Left forelimb (tissue), 1 donor: ENCODE measurements at regions not wholly inside any gene's neighbourhood (a gene's known extent, or its start where the extent isn't known, plus 50 kb on each side); places are given as distances from the start of the nearest gene placed in this dataset.

ENCODE experiments used
- DNase-seq: peaks from one replicate; pipeline ENCODE4 v3.0.0-alpha.2; 2018; ENCODE audit warnings: low spot score

- no peak for DNase-seq
These were observed 716.6 kb downstream of the BRD1 start for GRCh38 chr22:49111085-49111484.

GRCh38 chr22:49108636-49109315 lies 718.9 kb downstream of the BRD1 start:
- DNase-seq: peak; percentile 52

- DNase-seq: peak; percentile 52
These were observed 719.6 kb downstream of the BRD1 start for GRCh38 chr22:49107961-49108530.

DNA sequence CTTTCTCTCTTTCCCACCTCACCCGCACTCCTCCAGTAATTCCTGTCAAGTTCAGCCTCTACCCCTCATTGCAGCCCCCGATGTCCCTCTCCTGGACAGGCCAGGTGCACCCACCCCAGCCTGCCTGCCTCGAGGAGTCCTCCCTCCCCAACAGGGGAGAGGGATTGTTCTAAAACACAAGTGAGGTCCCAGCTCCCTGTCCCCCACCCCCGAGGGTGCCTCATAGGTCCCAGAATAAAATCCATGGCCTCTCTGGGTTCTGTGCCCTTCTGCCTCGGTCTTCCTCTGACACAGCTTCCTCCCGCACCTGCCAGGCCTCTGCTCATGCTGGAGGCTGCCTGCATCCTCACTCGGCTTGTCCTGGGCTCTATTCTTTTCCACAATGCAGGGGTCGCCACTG lies 720.1 kb downstream of the BRD1 start:
- DNase-seq: no peak

GRCh38 chr22:49106842-49107152 lies 720.9 kb downstream of the BRD1 start:
- DNase-seq: peak; percentile 55

GRCh38 chr22:49106096-49106841 lies 721.4 kb downstream of the BRD1 start:
- peak; percentile 45 for DNase-seq

- no peak for DNase-seq
These were observed 723.2 kb downstream of the BRD1 start for GRCh38 chr22:49104434-49104833.

DNA sequence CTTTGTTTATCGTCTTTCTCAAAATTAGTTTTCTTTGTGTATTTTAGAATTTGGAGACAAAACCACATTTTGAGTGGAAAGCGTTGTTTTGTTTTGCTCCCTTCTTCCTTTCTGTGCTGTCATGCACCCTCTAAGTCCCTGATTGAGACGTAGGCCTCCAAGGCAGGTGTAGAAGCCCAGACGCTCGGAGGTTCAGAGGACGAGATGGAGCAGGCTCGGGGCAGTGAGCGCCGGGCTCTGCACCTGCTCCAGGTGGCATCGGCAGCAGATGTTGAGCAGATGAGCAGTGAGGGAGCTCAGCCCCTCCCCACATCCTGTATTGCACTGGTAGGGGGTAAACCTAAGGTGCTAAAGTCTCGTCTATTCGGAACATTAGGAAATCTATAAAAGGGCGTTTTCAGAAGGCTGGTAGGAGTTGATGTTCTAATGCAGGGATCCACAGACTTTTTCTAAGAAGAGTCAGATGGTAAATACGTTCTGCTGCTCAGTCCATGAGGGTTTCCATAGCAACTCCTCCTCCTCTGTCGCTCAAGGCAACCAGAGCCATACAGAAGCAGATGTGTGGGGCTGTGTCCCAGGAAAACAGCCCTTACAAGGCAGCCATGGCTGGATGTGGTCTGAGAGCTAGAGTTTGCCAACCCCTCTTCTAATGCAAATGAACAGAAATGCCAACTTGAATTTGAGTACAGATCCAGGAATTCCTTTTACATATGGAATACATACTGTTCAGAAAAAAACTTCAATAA lies 724.2 kb downstream of the BRD1 start:
- DNase-seq: no peak

DNA sequence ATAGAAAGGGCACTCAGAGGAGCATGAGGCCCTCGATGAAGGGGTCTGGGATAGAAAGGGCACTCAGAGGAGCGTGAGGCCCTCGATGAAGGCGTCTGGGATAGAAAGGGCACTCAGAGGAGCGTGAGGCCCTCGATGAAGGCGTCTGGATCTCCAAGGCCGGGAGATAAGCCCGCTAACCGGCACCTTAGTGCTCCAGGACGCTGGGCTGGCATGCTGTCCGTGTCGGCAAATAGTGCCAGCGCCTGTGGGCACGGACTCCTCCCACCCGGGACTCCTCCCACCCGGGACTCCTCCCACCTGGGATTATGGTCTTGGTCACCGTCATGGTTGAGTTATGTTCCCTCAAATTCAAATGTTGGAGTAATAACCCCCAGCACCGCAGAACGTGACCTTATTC lies 725.3 kb downstream of the BRD1 start:
- DNase-seq: no peak

DNA sequence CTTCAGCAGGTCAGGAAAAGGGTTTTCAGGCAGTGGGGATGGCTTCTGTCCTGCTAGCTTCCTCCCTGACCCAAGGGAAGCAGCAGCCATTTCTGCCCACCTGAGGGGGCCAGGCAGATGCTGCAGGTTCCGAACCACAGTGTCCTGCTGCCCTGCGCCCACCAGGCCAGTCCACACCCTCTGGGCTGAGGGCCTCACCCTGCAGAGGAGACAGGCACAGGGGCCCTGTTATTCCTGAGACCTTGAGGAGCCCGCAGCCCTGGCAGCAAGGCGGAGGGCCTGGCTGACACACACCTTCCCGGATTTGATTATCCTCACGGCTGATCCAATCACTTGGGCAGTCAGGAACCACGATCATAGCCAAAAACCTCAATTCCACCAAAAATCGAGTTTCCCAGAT lies 725.8 kb downstream of the BRD1 start:
- no peak for DNase-seq

- DNase-seq: no peak
These were observed 726.4 kb downstream of the BRD1 start for GRCh38 chr22:49101225-49101624.

DNA sequence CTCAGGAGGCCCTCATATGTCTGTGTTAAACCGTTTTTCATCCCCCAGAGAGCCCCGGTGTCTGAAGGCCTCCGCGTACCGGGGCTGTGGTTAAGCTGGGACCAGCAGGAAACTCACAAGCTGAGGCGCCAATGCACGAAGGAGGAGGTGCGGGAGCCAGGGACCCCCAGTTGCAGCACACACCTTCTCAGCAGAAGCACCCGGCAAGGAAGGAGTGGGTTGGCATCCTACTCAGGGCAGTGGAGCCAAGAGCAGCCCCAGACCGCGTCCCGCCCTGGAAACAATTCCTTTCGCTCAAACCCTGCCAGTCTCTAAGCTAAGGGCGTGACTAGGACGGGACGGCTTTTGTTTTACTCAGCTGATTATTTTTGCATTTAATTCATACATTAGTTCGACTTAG lies 726.9 kb downstream of the BRD1 start:
- DNase-seq: no peak

- DNase-seq: no peak
These were observed 727.4 kb downstream of the BRD1 start for GRCh38 chr22:49100316-49100715.

GRCh38 chr22:49099496-49100124 lies 728.1 kb downstream of the BRD1 start:
- DNase-seq: no peak

DNA sequence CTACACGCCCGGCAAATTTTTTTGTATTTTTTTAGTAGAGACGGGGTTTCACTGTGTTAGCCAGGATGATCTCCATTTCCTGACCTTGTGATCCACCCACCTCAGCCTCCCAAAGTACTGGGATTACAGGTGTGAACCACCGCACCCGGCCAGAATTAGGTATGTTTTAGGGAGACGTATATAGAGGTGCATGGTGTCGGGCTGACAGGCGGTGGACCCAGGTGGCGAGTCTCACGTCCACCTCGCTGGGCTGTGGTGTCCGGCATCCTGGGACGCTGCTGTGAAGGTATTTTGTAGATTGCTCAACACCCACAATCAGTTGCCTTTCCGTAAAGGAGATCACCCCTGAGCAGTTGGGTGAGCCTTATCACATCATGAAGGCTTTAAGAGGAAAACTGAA lies 728.6 kb downstream of the BRD1 start:
- DNase-seq: no peak

DNA sequence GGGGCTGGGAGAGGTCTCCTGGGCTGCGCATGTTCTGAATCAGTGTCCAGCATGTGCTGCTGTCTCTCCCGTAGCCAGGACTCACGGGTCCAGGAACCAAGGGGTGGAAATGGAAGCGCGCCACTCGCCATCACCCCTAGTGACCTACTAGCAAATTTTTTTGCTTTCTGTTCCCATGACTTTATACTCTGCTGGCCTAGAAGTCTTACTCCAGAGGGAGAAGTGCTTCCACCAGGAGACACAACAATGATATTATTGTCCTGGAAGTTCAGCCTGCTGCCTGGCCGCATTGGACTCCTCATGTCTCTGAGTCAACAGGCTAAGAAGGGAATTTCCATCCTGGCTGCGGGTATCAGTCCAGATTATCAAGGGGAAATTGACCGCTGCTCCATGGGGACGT lies 729.7 kb downstream of the BRD1 start:
- no peak for DNase-seq

DNA sequence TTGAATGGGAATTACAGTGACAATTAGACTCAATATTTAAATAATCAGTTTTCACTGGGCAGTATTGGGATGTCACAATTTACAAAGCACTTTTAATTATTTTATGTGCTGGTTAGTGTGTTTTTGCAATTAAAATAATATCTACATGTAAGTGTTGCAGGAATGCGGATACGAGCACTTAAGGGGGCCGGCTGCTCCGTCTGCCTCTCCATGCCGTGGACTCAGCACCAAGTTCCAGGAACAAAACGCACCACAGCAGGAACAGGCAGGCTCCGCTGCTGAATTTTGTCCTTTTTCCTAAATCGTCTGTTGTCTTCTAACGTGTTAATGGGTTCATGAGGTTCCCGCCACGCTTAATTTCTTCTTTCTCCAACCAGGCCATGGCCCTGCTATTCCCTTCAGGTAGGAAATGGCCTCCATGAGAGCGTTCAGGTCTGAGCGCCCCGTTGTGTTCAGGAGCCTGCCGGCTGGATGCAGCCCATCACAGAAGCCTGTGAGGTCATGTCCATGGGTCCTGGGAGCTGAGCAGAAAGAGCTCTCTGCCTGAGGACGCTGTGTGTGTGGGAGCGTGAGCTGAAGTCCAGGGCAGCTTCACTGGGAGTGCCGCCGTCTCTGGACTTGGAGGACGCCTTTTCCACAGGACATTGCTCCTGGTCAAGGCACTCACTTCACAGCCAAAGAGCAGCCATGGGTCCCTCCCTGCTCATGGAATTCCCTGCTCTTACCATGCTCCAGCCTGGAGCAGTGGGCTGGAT lies 730.3 kb downstream of the BRD1 start:
- DNase-seq: no peak

DNA sequence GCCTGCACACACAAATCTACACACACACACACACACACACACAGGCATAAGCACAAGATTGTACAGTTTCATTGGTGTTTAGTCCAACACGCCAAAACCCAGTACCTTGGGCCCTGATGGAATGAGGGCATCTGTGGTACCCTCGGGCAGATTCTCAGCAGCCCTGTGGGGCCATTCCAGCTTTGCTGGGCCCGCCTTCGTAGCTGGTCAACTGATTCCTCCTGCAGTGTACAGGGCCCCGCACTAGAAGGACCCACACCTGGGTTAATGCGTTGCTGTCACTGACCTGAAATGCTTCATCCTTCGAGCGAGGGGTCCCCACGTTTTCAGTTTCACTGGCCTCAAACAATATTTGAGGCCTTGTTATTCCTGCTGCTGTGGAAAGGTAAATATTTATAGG lies 731.2 kb downstream of the BRD1 start:
- no peak for DNase-seq

- DNase-seq: no peak
These were observed 732.3 kb downstream of the BRD1 start for GRCh38 chr22:49095366-49095765.

DNA sequence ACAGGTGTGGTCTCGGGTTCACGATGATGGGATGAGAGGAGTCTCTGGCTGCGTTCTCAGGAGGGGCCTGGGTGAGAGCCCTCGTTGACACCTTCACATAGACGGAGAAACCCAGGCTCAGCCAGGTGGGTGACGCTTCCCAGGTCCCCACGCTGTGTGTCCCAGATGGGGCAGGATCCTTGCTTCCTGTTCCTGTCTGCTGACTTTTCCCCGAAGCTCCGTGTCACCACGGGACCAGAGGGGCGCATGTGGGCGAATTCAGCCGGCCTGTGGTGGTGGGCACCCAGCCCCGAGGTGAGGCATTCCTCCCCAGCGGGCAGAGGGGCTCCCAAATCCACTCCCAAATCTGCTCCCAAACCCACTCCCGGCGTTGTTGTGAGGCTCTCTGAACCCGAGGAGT lies 732.8 kb downstream of the BRD1 start:
- DNase-seq: no peak

- DNase-seq: no peak
These were observed 733.5 kb downstream of the BRD1 start for GRCh38 chr22:49094151-49094550.
